Ovary (tissue), 7 donors: ENCODE measurements at regions not wholly inside any gene's neighbourhood (a gene's known extent, or its start where the extent isn't known, plus 50 kb on each side); places are given as distances from the start of the nearest gene placed in this dataset.

ENCODE experiments used
- DNase-seq, 5 donors: peaks; one replicate each; pipeline ENCODE4 v3.0.0-alpha.2; 2019 to 2020
- H3K27ac ChIP-seq, 2 donors: fragments of 200-600 bp; one replicate each; pipeline versions ENCODE4 v1.5.1 to v1.8.0; 2019 to 2022
- H3K27me3 ChIP-seq: fragments of 200-600 bp; one replicate; pipeline ENCODE4 v1.8.0; 2022
- H3K36me3 ChIP-seq: fragments of 200-600 bp; sonication (generic); one replicate; pipeline ENCODE4 v1.5.1; 2019
- H3K4me1 ChIP-seq: one replicate; pipeline ENCODE4 v1.8.1; 2013; ENCODE audit warnings: mild to moderate bottlenecking, moderate library complexity; ENCODE audit not compliant: insufficient read depth
- H3K4me3 ChIP-seq: fragments of 200-600 bp; sonication (generic); one replicate; pipeline ENCODE4 v1.5.1; 2017
- H3K9me3 ChIP-seq, 2 donors: fragments of 200-600 bp in 1 of 2; sonication (generic) in 1 of 2; one replicate each; pipeline versions ENCODE4 v1.5.1 to v1.8.1; 2013 to 2019; ENCODE audit warnings: mild to moderate bottlenecking in 1 of 2, moderate library complexity in 1 of 2
- EP300 ChIP-seq: sonication (generic); formaldehyde crosslinking; IDR thresholded peaks from one replicate; pipeline ENCODE4 v1.6.1; 2017; ENCODE audit warnings: antibody characterized with exemption
- POLR2A ChIP-seq: fragments of 450-650 bp; IDR thresholded peaks from one replicate; pipeline ENCODE4 v1.6.1; 2017; ENCODE audit warnings: antibody characterized with exemption, mild to moderate bottlenecking, moderate library complexity
- WGBS, 3 donors: extraction: QIAGEN DNeasy Blood & Tissue Kit in 1 of 3; methylation state at CpG; one replicate each; pipeline versions ENCODE4 v1.1.5 to v1.1.7; 2013 to 2017; 5-methylcytosine and 5-hydroxymethylcytosine counted together
- intact Hi-C, 4 donors: fragments of 100-400 bp; cut with DNase I; formaldehyde crosslinking; loops; one replicate each; pipeline versions ENCODE4 v1.11.0 to v1.15.1; 2022 to 2023
- TF ChIP-seq, protein P1 (sequence below), 3 donors: fragments of 450-650 bp in 2 of 3; fragments of 200-600 bp in 1 of 3; IDR thresholded peaks; one replicate each; pipeline versions ENCODE4 v1.5.1 to v1.8.0; 2016 to 2022; ENCODE audit warnings: antibody characterized with exemption in 3 of 3, mild to moderate bottlenecking in 1 of 3
- donor health status: DM: no; HTN: no; CAD: no; lungs with moderate emphysema.
- donor health status: DM: no; HTN: no; CAD: no.
- donor health status: Bipolar disorder and iron deficiency.
- donor health status: DM: no; HTN: no; CAD: no.
- donor health status: DM: yes; HTN: yes; CAD: no.

- Histone ChIP-seq H3K4me1 (no peaks in the 10 kb centered on the region), H3K4me3 (no peak overlapping the region), H3K9me3 (no peaks in the 10 kb centered on the region), H3K27me3 (no peaks in the 10 kb centered on the region), H3K36me3 (no peaks in the 10 kb centered on the region), H3K27ac (no peak overlapping the region)
- no peak for DNase-seq
- TF ChIP-seq, protein P1, sequence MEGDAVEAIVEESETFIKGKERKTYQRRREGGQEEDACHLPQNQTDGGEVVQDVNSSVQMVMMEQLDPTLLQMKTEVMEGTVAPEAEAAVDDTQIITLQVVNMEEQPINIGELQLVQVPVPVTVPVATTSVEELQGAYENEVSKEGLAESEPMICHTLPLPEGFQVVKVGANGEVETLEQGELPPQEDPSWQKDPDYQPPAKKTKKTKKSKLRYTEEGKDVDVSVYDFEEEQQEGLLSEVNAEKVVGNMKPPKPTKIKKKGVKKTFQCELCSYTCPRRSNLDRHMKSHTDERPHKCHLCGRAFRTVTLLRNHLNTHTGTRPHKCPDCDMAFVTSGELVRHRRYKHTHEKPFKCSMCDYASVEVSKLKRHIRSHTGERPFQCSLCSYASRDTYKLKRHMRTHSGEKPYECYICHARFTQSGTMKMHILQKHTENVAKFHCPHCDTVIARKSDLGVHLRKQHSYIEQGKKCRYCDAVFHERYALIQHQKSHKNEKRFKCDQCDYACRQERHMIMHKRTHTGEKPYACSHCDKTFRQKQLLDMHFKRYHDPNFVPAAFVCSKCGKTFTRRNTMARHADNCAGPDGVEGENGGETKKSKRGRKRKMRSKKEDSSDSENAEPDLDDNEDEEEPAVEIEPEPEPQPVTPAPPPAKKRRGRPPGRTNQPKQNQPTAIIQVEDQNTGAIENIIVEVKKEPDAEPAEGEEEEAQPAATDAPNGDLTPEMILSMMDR (IDR thresholded peaks at IDR 0.05): no peak
- TF ChIP-seq EP300: no peak
- TF ChIP-seq POLR2A: no peak
- WGBS, 3 donors: 49 to 60% (median 54%) methylated on average over 3 of the region's 3 CpGs
- intact Hi-C loops: no loop called here
Observed at GRCh38 chr14:97149775-97150174, 352.6 kb downstream of the VRK1 start.

GRCh38 chr14:97153527-97153926 is 356.3 kb downstream of the VRK1 start:
- TF ChIP-seq POLR2A (no peak), EP300 (no peak)
- TF ChIP-seq, protein P1 (IDR thresholded peaks at IDR 0.05): no peak
- DNase-seq: no peak
- 56 to 67% (median 59%) methylated on average over 6 of the region's 6 CpGs for WGBS, 3 donors
- Histone ChIP-seq H3K36me3 (no peaks in the 10 kb centered on the region), H3K27me3 (no peaks in the 10 kb centered on the region), H3K4me3 (no peak overlapping the region), H3K27ac (no peak overlapping the region), H3K4me1 (no peaks in the 10 kb centered on the region), H3K9me3 (no peaks in the 10 kb centered on the region)
- intact Hi-C loops: no loop called here

- Histone ChIP-seq H3K4me1 (no peaks in the 10 kb centered on the region), H3K4me3 (no peak overlapping the region)
Observed at GRCh38 chr14:97155320-97155719, 358.1 kb downstream of the VRK1 start.

GRCh38 chr14:97155814-97156213 is 358.6 kb downstream of the VRK1 start:
- H3K27me3 ChIP-seq: no peaks in the 10 kb centered on the region
- 42 to 52% (median 46%) methylated on average over 4 of the region's 4 CpGs for WGBS, 3 donors
- no peaks in the 10 kb centered on the region for H3K36me3 ChIP-seq
- no peaks in the 10 kb centered on the region for H3K4me1 ChIP-seq
- no peak for DNase-seq
- no peak overlapping the region for H3K27ac ChIP-seq
- no peak overlapping the region for H3K4me3 ChIP-seq
- intact Hi-C loops: no loop called here
- no peak for TF ChIP-seq POLR2A
- TF ChIP-seq, protein P1 (IDR thresholded peaks at IDR 0.05): no peak
- no peak for TF ChIP-seq EP300
- H3K9me3 ChIP-seq: no peaks in the 10 kb centered on the region

More at GRCh38 chr14:97155320-97155719, 358.1 kb downstream of the VRK1 start:
- TF ChIP-seq, protein P1 (IDR thresholded peaks at IDR 0.05): no peak
- no peak for TF ChIP-seq EP300
- TF ChIP-seq POLR2A: no peak
- no peak for DNase-seq
- whole genome bisulfite sequencing, 3 donors: 70 to 75% (median 72%) methylated on average over 2 of the region's 2 CpGs
- Histone ChIP-seq H3K27me3 (no peaks in the 10 kb centered on the region), H3K9me3 (no peaks in the 10 kb centered on the region), H3K27ac (no peak overlapping the region), H3K36me3 (no peaks in the 10 kb centered on the region)
- intact Hi-C loops: no loop called here

DNA sequence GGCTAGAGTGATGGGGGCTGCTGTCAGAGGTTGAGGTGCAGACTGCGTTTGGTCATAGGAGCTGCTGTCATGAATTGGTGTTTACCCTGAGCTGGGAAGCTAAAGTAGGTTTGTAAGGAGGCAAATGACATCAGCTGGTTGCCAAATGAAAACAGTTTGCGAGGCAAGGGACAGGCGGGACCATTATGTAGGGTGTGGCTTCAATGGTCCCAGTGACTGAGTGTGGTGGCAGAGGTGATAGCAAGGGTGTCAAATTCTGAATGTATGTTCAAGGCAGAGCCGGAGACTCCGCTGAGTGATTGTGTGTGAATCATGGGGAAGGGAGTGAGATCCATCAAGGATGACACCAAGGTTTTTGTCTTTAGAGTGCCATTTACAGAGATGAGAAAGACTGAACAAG is 359.5 kb downstream of the VRK1 start:
- TF ChIP-seq, protein P1 (IDR thresholded peaks at IDR 0.05): no peak
- TF ChIP-seq EP300: no peak
- TF ChIP-seq POLR2A: no peak
- H3K4me3 ChIP-seq: no peak overlapping the region
- no peaks in the 10 kb centered on the region for H3K4me1 ChIP-seq
- H3K27ac ChIP-seq: no peak overlapping the region
- intact Hi-C loops: no loop called here
- H3K36me3 ChIP-seq: no peaks in the 10 kb centered on the region
- 65 to 71% (median 70%) methylated on average over 5 of the region's 5 CpGs for WGBS, 3 donors
- no peaks in the 10 kb centered on the region for H3K9me3 ChIP-seq
- H3K27me3 ChIP-seq: no peaks in the 10 kb centered on the region
- DNase-seq: no peak
